ENCODE measurements at regions not wholly inside any gene's neighbourhood (a gene's known extent, or its start where the extent isn't known, plus 50 kb on each side); places are given as distances from the start of the nearest gene placed in this dataset.
"Not testable (repeated sequence)": the region's sequence is repeated elsewhere in the genome, so short reads cannot be mapped to it uniquely, and the experiment has no call there.

DNA sequence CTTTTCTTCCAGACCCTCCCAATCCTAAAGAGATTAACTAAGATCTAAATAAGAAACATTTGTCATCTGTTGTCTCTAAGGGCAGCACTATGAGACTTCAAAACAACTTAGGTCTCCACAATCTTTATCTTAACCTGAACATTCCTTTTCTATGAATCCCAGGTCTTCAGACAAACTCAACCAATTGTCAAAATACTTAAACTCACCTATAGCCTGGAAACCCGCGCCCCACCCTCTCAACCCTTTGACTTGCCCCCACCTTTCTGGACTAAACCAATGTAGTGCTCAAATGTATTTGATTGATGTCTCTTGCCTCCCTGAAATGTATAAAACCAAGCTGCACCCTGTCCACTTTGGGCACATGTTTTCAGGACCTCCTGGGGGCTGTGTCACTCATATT lies 76.5 kb upstream of the DMRT1 start:
- peaks cover 6% of the 10 kb centered on the region for H3K9me3 Mint-ChIP-seq (ENCODE audit: unreplicated experiment)
- H3K27me3 Mint-ChIP-seq (ENCODE audit: unreplicated experiment): peaks cover 46% of the 10 kb centered on the region
- no peak overlapping the region for H3K4me3 Mint-ChIP-seq (ENCODE audit: unreplicated experiment)
- no peak overlapping the region for H3K27ac Mint-ChIP-seq (ENCODE audit: unreplicated experiment)
- H3K4me1 Mint-ChIP-seq (ENCODE audit: unreplicated experiment): peaks cover 4% of the 10 kb centered on the region
- TF ChIP-seq, protein P1, sequence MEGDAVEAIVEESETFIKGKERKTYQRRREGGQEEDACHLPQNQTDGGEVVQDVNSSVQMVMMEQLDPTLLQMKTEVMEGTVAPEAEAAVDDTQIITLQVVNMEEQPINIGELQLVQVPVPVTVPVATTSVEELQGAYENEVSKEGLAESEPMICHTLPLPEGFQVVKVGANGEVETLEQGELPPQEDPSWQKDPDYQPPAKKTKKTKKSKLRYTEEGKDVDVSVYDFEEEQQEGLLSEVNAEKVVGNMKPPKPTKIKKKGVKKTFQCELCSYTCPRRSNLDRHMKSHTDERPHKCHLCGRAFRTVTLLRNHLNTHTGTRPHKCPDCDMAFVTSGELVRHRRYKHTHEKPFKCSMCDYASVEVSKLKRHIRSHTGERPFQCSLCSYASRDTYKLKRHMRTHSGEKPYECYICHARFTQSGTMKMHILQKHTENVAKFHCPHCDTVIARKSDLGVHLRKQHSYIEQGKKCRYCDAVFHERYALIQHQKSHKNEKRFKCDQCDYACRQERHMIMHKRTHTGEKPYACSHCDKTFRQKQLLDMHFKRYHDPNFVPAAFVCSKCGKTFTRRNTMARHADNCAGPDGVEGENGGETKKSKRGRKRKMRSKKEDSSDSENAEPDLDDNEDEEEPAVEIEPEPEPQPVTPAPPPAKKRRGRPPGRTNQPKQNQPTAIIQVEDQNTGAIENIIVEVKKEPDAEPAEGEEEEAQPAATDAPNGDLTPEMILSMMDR (IDR thresholded peaks at IDR 0.05): no peak
- no peaks in the 10 kb centered on the region for H3K36me3 Mint-ChIP-seq (ENCODE audit: unreplicated experiment)
- no peak for DNase-seq (ENCODE audit: extremely low spot score, unreplicated experiment)

DNA sequence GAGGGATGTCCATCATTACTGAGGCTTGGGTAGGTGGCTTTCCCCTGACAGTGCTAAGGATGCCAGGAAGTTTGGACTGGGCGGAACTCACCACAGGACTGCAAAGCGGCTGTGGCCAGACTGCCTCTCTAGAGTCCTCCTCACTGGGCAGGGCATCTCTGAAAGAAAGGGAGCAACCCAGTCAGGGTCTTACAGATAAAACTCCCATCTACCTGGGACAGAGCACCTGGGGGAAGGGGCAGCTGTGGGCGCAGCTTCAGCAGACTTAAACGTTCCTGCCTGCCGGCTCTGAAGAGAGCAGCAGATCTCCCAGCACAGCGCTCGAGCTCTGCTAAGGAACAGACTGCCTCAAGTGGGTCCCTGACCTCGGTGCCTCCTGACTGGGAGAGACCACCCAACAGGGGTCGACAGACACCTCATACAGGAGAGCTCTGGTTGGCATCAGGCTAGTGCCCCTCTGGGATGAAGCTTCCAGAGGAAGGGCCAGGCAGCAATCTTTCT lies 74.4 kb upstream of the DMRT1 start:
- peak; percentile 70 for DNase-seq (ENCODE audit: extremely low spot score, unreplicated experiment)
- not testable (repeated sequence) for H3K27ac Mint-ChIP-seq (ENCODE audit: unreplicated experiment); H3K36me3 Mint-ChIP-seq (ENCODE audit: unreplicated experiment); H3K4me1 Mint-ChIP-seq (ENCODE audit: unreplicated experiment); H3K4me3 Mint-ChIP-seq (ENCODE audit: unreplicated experiment); H3K9me3 Mint-ChIP-seq (ENCODE audit: unreplicated experiment)
- H3K27me3 Mint-ChIP-seq (ENCODE audit: unreplicated experiment): peaks cover 60% of the 10 kb centered on the region

DNA sequence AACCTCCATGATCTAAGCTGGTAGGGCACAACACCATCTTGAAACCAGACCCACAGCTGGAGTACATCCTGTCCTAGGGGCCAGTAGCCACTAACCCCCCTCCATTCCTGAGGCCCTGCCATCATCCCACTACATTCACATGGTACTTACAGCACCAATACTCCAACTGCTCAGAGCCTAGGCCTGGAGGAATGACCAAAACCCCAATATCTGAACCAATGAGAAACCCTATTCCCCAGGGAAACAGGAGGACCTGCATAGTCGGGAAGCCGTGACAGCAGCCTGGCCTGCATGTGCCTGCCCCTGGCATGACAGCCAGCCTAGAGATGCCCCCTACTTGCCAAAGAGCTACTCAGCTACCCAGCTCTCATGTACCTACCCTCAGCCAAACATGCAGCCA lies 65.4 kb upstream of the DMRT1 start:
- DNase-seq (ENCODE audit: extremely low spot score, unreplicated experiment): no peak
- H3K27me3 Mint-ChIP-seq (ENCODE audit: unreplicated experiment): peaks cover 40% of the 10 kb centered on the region
- TF ChIP-seq, protein P1 (IDR thresholded peaks at IDR 0.05): no peak
- peaks cover 9% of the 10 kb centered on the region for H3K9me3 Mint-ChIP-seq (ENCODE audit: unreplicated experiment)
- no peaks in the 10 kb centered on the region for H3K36me3 Mint-ChIP-seq (ENCODE audit: unreplicated experiment)
- no peak overlapping the region for H3K4me3 Mint-ChIP-seq (ENCODE audit: unreplicated experiment)
- H3K4me1 Mint-ChIP-seq (ENCODE audit: unreplicated experiment): no peaks in the 10 kb centered on the region
- no peak overlapping the region for H3K27ac Mint-ChIP-seq (ENCODE audit: unreplicated experiment)

DNA sequence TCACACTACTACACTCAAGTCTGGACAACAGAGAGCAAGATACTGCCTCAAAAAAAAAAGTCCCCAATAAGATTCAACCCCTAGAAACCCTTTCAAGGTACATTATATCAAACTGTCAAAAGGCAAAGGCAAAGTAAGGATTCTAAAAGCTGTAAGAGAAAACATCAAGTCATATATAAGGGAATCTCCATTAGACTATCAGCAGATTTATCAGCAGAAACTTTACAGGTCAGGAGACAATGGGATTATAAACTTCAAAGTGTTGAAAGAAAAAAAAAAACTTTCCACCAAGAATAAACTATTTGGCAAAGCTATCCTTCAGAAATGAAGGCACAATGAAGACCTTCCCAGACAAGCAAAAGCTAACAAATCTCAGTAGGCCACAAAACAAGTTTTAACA lies 63.5 kb upstream of the DMRT1 start:
- DNase-seq (ENCODE audit: extremely low spot score, unreplicated experiment): no peak

DNA sequence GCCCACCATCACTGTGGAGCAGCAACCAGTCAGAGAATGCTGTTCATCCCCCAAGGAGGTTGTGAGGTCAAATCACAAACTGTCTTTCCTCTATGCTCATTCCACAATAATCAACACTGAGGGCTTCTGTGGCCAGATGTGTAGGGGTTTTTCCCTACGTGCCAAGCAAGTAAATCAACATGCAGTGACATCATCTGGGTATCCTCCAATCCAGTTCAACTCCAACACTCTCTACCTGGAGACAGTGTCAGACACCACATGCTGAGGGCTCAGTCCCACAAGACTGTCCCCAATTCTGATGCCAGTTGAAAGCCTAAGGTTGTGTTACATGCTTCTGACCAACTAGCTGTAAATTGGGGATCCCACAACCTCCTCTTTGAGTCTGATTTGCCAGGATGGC lies 57.3 kb upstream of the DMRT1 start:
- Mint-ChIP-seq H3K36me3 (ENCODE audit: unreplicated experiment) (no peaks in the 10 kb centered on the region), H3K9me3 (ENCODE audit: unreplicated experiment) (no peaks in the 10 kb centered on the region), H3K27ac (ENCODE audit: unreplicated experiment) (no peak overlapping the region), H3K27me3 (ENCODE audit: unreplicated experiment) (peaks cover 28% of the 10 kb centered on the region), H3K4me3 (ENCODE audit: unreplicated experiment) (no peak overlapping the region), H3K4me1 (ENCODE audit: unreplicated experiment) (no peaks in the 10 kb centered on the region)
- no peak for DNase-seq (ENCODE audit: extremely low spot score, unreplicated experiment)
- TF ChIP-seq, protein P1 (IDR thresholded peaks at IDR 0.05): no peak

More for the DNA sequence above, 63.5 kb upstream of the DMRT1 start:
- no peaks in the 10 kb centered on the region for H3K36me3 Mint-ChIP-seq (ENCODE audit: unreplicated experiment)
- H3K27ac Mint-ChIP-seq (ENCODE audit: unreplicated experiment): no peak overlapping the region
- TF ChIP-seq, protein P1 (IDR thresholded peaks at IDR 0.05): no peak
- peaks cover 9% of the 10 kb centered on the region for H3K9me3 Mint-ChIP-seq (ENCODE audit: unreplicated experiment)
- H3K27me3 Mint-ChIP-seq (ENCODE audit: unreplicated experiment): peaks cover 41% of the 10 kb centered on the region
- H3K4me3 Mint-ChIP-seq (ENCODE audit: unreplicated experiment): no peak overlapping the region
- H3K4me1 Mint-ChIP-seq (ENCODE audit: unreplicated experiment): no peaks in the 10 kb centered on the region

DNA sequence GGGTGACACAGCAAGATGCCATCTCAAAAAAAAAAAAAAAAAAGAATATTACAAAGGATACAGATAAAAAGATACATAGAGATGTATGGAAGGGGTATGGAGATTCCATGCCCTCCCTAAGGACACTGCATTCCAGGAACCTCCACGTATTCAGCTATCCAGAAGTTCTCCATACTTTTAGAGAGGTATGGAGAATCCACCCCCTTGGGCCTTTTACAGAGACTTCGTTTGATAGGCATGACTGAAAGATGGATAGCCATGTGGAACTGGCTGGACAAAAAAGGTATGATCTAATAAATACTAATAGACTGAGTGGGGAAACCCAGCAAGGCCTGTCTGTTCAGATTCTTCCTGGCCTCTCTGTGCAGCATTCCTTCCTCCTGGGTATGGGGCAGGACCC lies 56.6 kb upstream of the DMRT1 start:
- peaks cover 25% of the 10 kb centered on the region for H3K27me3 Mint-ChIP-seq (ENCODE audit: unreplicated experiment)
- TF ChIP-seq, protein P1 (IDR thresholded peaks at IDR 0.05): no peak
- H3K36me3 Mint-ChIP-seq (ENCODE audit: unreplicated experiment): no peaks in the 10 kb centered on the region
- no peaks in the 10 kb centered on the region for H3K4me1 Mint-ChIP-seq (ENCODE audit: unreplicated experiment)
- H3K27ac Mint-ChIP-seq (ENCODE audit: unreplicated experiment): no peak overlapping the region
- no peaks in the 10 kb centered on the region for H3K9me3 Mint-ChIP-seq (ENCODE audit: unreplicated experiment)
- H3K4me3 Mint-ChIP-seq (ENCODE audit: unreplicated experiment): no peak overlapping the region
- no peak for DNase-seq (ENCODE audit: extremely low spot score, unreplicated experiment)

Measured in osteocyte (in vitro differentiated cells).